NCI-H774 (cell line): ENCODE measurements at regions not wholly inside any gene's neighbourhood (a gene's known extent, or its start where the extent isn't known, plus 50 kb on each side); places are given as distances from the start of the nearest gene placed in this dataset.

Source experiments
- DNase-seq: peaks from one replicate; lab custom pipeline; 2025; lab: John Stamatoyannopoulos, UW

GRCh38 chr16:52647588-52647987 is 100.6 kb upstream of the TOX3 start:
- DNase-seq = no peak

GRCh38 chr16:52643006-52643405 is 96.1 kb upstream of the TOX3 start:
- DNase-seq = no peak

- no peak for DNase-seq
Measured at GRCh38 chr16:52634528-52634927, 87.6 kb upstream of the TOX3 start.

GRCh38 chr16:52634104-52634503 is 87.2 kb upstream of the TOX3 start:
- no peak for DNase-seq

GRCh38 chr16:52633230-52633629 is 86.3 kb upstream of the TOX3 start:
- DNase-seq = no peak

GRCh38 chr16:52631711-52632110 is 84.8 kb upstream of the TOX3 start:
- DNase-seq = no peak

DNA sequence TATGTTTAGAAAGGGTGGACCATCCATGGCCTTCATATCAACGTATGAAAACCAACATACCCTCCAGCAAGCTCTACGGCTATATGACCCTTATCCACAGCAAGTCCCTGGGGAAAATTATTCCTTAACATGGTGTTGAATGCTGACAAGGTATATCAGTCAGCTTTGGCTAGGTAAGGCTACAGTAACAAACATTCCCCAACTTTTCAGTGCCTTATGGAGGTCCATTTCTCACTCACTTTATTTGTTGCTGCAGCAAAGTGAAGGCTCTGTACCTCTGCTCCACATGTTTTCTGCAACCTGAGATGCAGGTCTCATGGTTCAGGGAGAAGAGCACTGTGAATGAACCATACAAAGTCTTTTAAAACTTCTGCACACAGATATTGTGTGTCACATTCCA is 83.8 kb upstream of the TOX3 start:
- DNase-seq = no peak

GRCh38 chr16:52629296-52629695 is 82.4 kb upstream of the TOX3 start:
- DNase-seq = no peak

GRCh38 chr16:52624891-52625290 is 77.9 kb upstream of the TOX3 start:
- DNase-seq = no peak

DNA sequence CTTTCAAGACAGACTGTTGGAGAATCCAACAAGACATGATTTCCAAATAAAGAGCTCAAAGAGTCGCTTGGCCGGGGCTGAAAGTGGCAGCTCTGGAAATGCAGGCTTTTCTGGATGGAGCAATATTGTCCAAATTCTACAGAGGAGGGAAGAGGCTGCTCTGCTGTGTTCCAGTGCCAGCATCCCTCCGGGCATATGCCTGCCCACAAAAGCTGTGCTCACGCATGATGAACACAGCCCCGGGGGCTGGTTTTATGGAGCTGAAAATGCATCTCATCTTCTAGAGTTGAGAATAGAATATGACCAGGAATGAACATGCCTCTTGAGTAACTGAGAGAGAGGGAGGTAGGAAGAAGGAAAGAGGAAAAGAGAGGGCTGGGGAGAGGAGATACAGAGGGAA is 74.7 kb upstream of the TOX3 start:
- DNase-seq = no peak

DNA sequence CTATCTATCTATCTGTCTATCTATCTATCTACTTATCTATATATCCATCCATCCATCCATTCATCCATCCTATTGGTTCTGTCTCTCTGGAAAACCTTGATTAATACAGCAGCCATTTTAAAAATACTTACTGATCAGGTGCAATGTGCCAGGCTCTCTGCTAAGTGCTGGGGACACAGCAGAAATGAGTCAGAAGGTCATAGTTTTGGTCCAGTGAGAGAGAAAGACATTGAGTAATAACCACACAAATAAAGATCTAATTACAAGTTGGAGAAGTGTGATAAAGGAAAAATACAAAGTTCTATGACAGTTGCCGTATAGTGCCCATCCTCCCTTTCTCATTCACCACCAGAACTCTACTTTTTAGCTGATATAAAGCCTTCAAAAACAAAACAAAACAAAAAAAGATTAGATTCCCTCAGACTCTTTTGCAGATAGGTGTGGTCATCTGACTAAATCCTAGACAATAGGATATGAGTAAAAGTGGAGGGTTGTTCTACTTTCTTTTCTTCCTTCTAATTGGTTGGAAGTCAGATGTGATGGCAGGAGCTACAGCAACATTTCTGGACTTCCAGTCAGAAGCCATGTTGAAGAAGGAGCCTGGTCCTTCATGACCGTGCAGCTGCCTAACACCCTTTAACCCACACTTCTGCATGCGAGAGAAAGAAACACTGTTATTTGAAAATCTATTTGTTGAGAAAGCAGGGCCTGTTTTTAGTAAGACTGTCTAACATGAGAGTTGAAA is 72.0 kb upstream of the TOX3 start:
- no peak for DNase-seq

- DNase-seq = no peak
Measured at GRCh38 chr16:52617591-52617990, 70.6 kb upstream of the TOX3 start.

DNA sequence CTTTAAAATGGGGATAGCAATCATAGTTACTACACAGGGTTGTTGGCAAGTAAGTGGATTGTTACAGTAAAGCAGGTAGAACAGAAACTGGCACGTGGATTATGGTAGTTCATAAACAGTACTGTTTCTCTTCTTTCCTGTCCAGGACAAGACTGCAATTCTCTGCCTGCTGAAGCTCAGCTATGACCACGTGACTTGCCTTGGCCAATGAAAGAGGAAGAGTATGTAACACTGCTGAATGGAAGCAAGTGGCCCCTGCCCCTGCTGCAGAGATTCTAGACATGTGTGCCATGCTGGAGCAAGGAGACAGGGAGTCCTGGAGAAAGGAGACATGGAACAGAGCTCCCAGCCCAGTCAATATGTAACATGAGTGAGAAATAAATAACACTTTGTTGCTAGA is 66.6 kb upstream of the TOX3 start:
- no peak for DNase-seq

GRCh38 chr16:52611817-52612673 is 65.1 kb upstream of the TOX3 start:
- DNase-seq = peak; percentile 76

DNA sequence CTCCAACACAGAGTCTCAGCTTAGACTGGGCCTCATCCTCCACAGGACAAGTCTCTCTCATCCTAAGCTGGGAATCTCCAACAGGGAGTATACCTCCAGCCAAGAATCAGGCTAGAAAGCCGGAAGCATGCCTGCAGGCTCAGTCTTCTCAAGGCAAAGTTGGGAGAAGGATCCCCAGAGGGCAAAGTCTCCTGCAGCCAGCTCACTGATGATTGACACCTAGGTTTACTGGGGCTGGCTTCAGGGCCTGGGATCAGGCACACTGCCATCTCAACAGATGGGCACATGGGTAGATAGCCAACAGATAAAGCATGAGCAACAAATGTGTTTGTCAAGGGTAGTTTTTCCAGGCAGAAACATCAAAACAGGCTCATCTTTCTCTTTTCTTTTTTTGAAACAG is 56.1 kb upstream of the TOX3 start:
- no peak for DNase-seq

GRCh38 chr16:52597772-52598483 is 51.0 kb upstream of the TOX3 start:
- peak; percentile 86 for DNase-seq

DNA sequence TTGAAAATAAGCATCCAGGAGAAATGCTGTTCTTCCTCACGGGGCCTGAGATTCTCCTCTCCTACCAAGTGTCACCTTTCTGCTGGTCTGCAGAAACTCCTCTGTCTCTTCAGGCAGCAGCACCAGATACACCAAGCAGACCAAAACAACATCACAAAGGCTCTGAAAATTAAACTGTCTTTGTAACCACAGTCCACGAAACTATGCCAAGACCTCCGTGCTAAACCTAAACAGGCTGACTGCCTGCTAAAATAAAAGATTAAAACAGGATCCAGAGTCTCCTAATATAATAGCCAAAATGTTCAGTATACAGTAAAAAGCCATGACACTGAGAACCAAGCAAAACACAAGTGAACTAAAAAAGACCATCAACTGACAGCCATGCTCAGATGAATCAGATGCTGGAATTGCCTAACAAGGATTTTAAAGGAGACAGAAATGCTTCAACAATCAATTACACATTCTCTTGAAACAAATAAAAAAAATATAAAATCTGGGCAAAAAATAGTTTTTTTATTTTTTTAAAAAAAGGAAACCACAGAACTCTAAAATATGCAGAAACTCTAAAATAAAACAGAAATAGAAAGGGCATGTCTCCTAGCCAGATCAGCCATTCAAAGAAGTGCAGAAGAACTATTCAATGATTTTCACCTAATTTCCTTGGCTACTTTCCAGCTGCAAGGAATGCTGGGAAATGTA is 50.3 kb upstream of the TOX3 start:
- no peak for DNase-seq
